Activated CD4-positive, alpha-beta T cell treated with anti-CD3 and anti-CD28 coated beads, Interleukin-2, amount 10 ng/mL, durations not matched to agents 7 days and 5 days (primary cell): ENCODE measurements at regions not wholly inside any gene's neighbourhood (a gene's known extent, or its start where the extent isn't known, plus 50 kb on each side); places are given as distances from the start of the nearest gene placed in this dataset.
"Not testable (repeated sequence)": the region's sequence is repeated elsewhere in the genome, so short reads cannot be mapped to it uniquely, and the experiment has no call there.

Source experiments
- CTCF ChIA-PET: fragments of 350-600 bp; sonication (Branson Sonifier 250); formaldehyde crosslinking; loops from one replicate; lab custom pipeline; 2021; ENCODE audit warnings: antibody characterized with exemption; lab: Charles Lee
- POLR2A ChIA-PET: fragments of 350-600 bp; sonication (Branson Sonifier 250); formaldehyde crosslinking; loops from one replicate; lab custom pipeline; 2021; ENCODE audit warnings: antibody characterized with exemption; lab: Charles Lee
- DNase-seq: peaks from one replicate; pipeline ENCODE4 v3.0.0-alpha.2; 2020
- H3K27ac Mint-ChIP-seq: one replicate; pipeline ENCODE4 v1.8.0; 2021; ENCODE audit warnings: mild to moderate bottlenecking, moderate library complexity, mixed read lengths
- H3K27me3 Mint-ChIP-seq: one replicate; pipeline ENCODE4 v1.8.0; 2021; ENCODE audit warnings: mixed read lengths
- H3K36me3 Mint-ChIP-seq: one replicate; pipeline ENCODE4 v1.8.0; 2021; ENCODE audit warnings: low read depth, mixed read lengths
- H3K4me1 Mint-ChIP-seq: one replicate; pipeline ENCODE4 v1.8.0; 2021; ENCODE audit warnings: mixed read lengths
- H3K4me3 Mint-ChIP-seq: one replicate; pipeline ENCODE4 v1.8.0; 2021; ENCODE audit warnings: mild to moderate bottlenecking, moderate library complexity, mixed read lengths
- H3K9me3 Mint-ChIP-seq: one replicate; pipeline ENCODE4 v1.8.0; 2021; ENCODE audit warnings: mixed read lengths

DNA sequence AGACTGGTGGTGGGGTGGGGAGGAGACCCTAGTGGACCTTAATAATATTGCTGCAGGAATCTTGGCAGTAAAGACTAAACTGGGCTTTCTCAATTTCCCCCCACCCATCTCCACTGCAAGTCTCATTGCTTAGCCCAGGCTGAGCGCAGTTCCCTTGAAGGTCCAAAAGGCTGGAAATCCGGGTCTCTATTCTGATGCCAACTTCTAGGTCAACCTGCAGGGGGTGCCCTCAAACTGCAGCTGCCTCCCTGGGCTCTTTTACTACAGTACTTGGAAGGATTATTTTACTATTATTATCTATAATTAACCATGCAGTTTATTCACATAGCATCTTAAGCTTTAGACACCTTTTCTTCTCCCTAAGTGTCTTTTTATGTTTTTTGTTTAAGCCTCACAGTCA, 85.4 kb upstream of the WARS2 start:
- Mint-ChIP-seq H3K36me3 (no peaks in the 10 kb centered on the region), H3K9me3 (no peaks in the 10 kb centered on the region), H3K4me1 (no peaks in the 10 kb centered on the region), H3K4me3 (no peak overlapping the region), H3K27ac (no peak overlapping the region), H3K27me3 (no peaks in the 10 kb centered on the region)
- ChIA-PET POLR2A (no interaction called here), CTCF (no interaction called here)
- DNase-seq, result no peak

DNA sequence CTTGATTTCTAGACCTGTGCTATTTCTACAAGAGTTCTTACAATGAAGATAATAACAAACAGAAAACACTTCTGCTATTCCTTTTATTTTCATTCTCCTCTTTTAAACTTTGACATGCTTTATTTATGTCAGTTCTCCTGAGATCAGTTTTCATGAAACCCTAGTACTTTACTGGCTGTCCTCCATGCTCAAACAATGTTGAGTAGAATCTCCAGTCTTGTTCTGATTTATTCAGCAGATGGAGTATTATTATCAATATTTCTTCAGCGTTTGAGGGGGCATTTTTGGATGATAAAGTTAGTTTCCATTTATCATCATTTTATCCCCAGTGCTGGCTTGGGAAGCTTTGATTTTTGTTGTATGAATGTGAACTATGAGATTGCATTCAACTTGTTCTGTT, 85.9 kb upstream of the WARS2 start:
- no peak overlapping the region for H3K27ac Mint-ChIP-seq
- H3K4me3 Mint-ChIP-seq, result no peak overlapping the region
- no peaks in the 10 kb centered on the region for H3K27me3 Mint-ChIP-seq
- no peaks in the 10 kb centered on the region for H3K36me3 Mint-ChIP-seq
- H3K4me1 Mint-ChIP-seq, result no peaks in the 10 kb centered on the region
- CTCF ChIA-PET, result no interaction called here
- no peak for DNase-seq
- POLR2A ChIA-PET, result no interaction called here
- H3K9me3 Mint-ChIP-seq, result no peaks in the 10 kb centered on the region

DNA sequence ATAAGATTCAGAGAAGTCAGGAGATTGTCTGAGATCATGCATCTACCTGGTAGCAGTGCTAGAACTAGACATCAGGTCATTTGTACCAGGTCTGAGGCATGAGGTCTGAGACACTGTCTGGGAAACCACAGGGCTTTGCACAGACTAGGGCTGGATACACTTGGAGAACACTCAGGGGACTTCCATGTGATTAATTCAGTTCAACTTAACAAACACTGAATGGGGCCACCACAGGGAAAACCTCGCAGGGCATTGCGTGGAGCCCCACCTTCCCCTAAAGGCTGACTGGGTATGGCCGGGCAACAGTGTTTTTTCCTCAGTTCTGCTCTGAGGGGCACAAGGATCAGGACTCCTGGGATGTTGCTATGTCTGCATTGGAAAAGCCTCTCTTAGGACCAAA, 86.5 kb upstream of the WARS2 start:
- POLR2A ChIA-PET, result no interaction called here
- Mint-ChIP-seq H3K27me3 (no peaks in the 10 kb centered on the region), H3K27ac (no peak overlapping the region), H3K4me3 (no peak overlapping the region), H3K9me3 (no peaks in the 10 kb centered on the region), H3K4me1 (no peaks in the 10 kb centered on the region), H3K36me3 (no peaks in the 10 kb centered on the region)
- DNase-seq, result no peak
- CTCF ChIA-PET, result no interaction called here

GRCh38 chr1:119227456-119227855, 87.0 kb upstream of the WARS2 start:
- ChIA-PET CTCF (no interaction called here), POLR2A (no interaction called here)
- no peak overlapping the region for H3K4me3 Mint-ChIP-seq
- no peaks in the 10 kb centered on the region for H3K4me1 Mint-ChIP-seq
- no peak for DNase-seq
- H3K27ac Mint-ChIP-seq, result no peak overlapping the region
- no peaks in the 10 kb centered on the region for H3K36me3 Mint-ChIP-seq
- H3K27me3 Mint-ChIP-seq, result no peaks in the 10 kb centered on the region
- H3K9me3 Mint-ChIP-seq, result no peaks in the 10 kb centered on the region

GRCh38 chr1:119228335-119229080, 88.1 kb upstream of the WARS2 start:
- Mint-ChIP-seq H3K27me3 (no peaks in the 10 kb centered on the region), H3K27ac (no peak overlapping the region), H3K4me3 (no peak overlapping the region), H3K9me3 (no peaks in the 10 kb centered on the region), H3K4me1 (no peaks in the 10 kb centered on the region), H3K36me3 (no peaks in the 10 kb centered on the region)
- ChIA-PET CTCF (no interaction called here), POLR2A (no interaction called here)
- DNase-seq, result no peak

DNA sequence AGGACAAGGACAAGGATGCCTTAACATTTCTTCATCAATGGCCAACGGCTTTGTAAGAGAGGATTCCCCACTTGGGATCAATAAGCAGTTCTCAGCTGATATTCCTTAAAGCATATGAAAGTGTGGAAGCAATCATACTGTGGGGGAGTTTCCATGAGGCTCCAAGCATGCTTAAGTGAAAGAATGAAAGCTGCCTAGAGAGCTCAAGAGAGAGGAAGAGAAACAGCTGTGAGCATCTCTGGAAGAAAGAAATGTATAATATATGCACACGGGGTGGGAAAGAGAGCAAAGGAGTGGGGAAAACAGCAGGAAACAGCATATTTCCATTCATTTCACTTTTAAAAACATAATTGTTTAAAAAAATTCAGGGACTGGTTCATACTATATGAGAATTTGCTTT, 94.7 kb upstream of the WARS2 start:
- Mint-ChIP-seq H3K4me3 (no peak overlapping the region), H3K4me1 (no peaks in the 10 kb centered on the region), H3K36me3 (no peaks in the 10 kb centered on the region), H3K27me3 (no peaks in the 10 kb centered on the region), H3K27ac (no peak overlapping the region), H3K9me3 (no peaks in the 10 kb centered on the region)
- POLR2A ChIA-PET, result no interaction called here
- DNase-seq, result no peak
- CTCF ChIA-PET, result no interaction called here

DNA sequence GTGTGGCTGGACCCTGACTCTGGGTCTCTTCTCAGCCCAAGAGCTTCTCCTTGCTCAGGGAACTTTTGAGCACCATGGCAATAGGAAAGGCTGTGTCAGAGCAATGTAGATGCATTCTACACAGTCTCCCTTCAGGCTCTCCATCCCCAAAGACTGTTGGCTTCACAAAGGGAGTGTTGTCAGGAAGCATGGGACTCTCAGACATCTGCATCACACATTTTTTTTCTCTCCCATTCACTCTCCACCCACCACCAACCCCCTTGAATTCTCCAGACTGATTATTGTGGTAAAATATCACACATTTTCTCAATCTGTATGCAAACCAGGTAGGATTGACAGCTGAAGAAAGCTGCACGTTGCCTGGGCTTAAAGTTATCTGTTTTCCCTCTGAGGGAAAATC, 105.4 kb upstream of the WARS2 start:
- H3K36me3 Mint-ChIP-seq, result no peaks in the 10 kb centered on the region
- H3K4me3 Mint-ChIP-seq, result no peak overlapping the region
- no peaks in the 10 kb centered on the region for H3K9me3 Mint-ChIP-seq
- H3K27me3 Mint-ChIP-seq, result no peaks in the 10 kb centered on the region
- H3K27ac Mint-ChIP-seq, result no peak overlapping the region
- POLR2A ChIA-PET, result no interaction called here
- no peak for DNase-seq
- CTCF ChIA-PET, result no interaction called here
- H3K4me1 Mint-ChIP-seq, result no peaks in the 10 kb centered on the region

GRCh38 chr1:119249283-119249682, 108.8 kb upstream of the WARS2 start:
- CTCF ChIA-PET, result no interaction called here
- Mint-ChIP-seq H3K36me3 (no peaks in the 10 kb centered on the region), H3K27me3 (no peaks in the 10 kb centered on the region), H3K4me3 (no peak overlapping the region), H3K27ac (no peak overlapping the region), H3K9me3 (no peaks in the 10 kb centered on the region), H3K4me1 (no peaks in the 10 kb centered on the region)
- no peak for DNase-seq
- POLR2A ChIA-PET, result no interaction called here

- H3K4me1 Mint-ChIP-seq, result no peaks in the 10 kb centered on the region
- no peaks in the 10 kb centered on the region for H3K36me3 Mint-ChIP-seq
- H3K27ac Mint-ChIP-seq, result no peak overlapping the region
- no peaks in the 10 kb centered on the region for H3K9me3 Mint-ChIP-seq
- DNase-seq, result no peak
- no peak overlapping the region for H3K4me3 Mint-ChIP-seq
- CTCF ChIA-PET, result no interaction called here
- POLR2A ChIA-PET, result no interaction called here
- H3K27me3 Mint-ChIP-seq, result no peaks in the 10 kb centered on the region
Measured at GRCh38 chr1:119250299-119250698, 109.8 kb upstream of the WARS2 start.

GRCh38 chr1:119251751-119252150, 111.3 kb upstream of the WARS2 start:
- H3K27me3 Mint-ChIP-seq, result no peaks in the 10 kb centered on the region
- H3K36me3 Mint-ChIP-seq, result no peaks in the 10 kb centered on the region
- no peak for DNase-seq
- ChIA-PET CTCF (no interaction called here), POLR2A (no interaction called here)
- no peak overlapping the region for H3K4me3 Mint-ChIP-seq
- no peak overlapping the region for H3K27ac Mint-ChIP-seq
- no peaks in the 10 kb centered on the region for H3K9me3 Mint-ChIP-seq
- no peaks in the 10 kb centered on the region for H3K4me1 Mint-ChIP-seq

- Mint-ChIP-seq H3K9me3 (no peaks in the 10 kb centered on the region), H3K4me3 (no peak overlapping the region), H3K27me3 (no peaks in the 10 kb centered on the region), H3K27ac (no peak overlapping the region), H3K4me1 (no peaks in the 10 kb centered on the region), H3K36me3 (no peaks in the 10 kb centered on the region)
- no peak for DNase-seq
- POLR2A ChIA-PET, result no interaction called here
- CTCF ChIA-PET, result no interaction called here
Measured at GRCh38 chr1:119253366-119253765, 112.9 kb upstream of the WARS2 start.

GRCh38 chr1:119254067-119254720, 113.7 kb upstream of the WARS2 start:
- no peaks in the 10 kb centered on the region for H3K4me1 Mint-ChIP-seq
- no peak for DNase-seq
- no peak overlapping the region for H3K27ac Mint-ChIP-seq
- no peak overlapping the region for H3K4me3 Mint-ChIP-seq
- POLR2A ChIA-PET, result no interaction called here
- no peaks in the 10 kb centered on the region for H3K27me3 Mint-ChIP-seq
- CTCF ChIA-PET, result no interaction called here
- H3K36me3 Mint-ChIP-seq, result no peaks in the 10 kb centered on the region
- H3K9me3 Mint-ChIP-seq, result no peaks in the 10 kb centered on the region

- H3K27ac Mint-ChIP-seq, H3K36me3 Mint-ChIP-seq, CTCF ChIA-PET, H3K27me3 Mint-ChIP-seq, POLR2A ChIA-PET, DNase-seq, H3K4me1 Mint-ChIP-seq, H3K9me3 Mint-ChIP-seq, H3K4me3 Mint-ChIP-seq: not testable (repeated sequence)
Measured at GRCh38 chr1:119256089-119256488, 112.5 kb upstream of the HAO2 start.

GRCh38 chr1:119260506-119260905, 108.1 kb upstream of the HAO2 start:
- ChIA-PET CTCF (no interaction called here), POLR2A (no interaction called here)
- Mint-ChIP-seq H3K4me3 (no peak overlapping the region), H3K27me3 (no peaks in the 10 kb centered on the region), H3K36me3 (no peaks in the 10 kb centered on the region), H3K4me1 (no peaks in the 10 kb centered on the region), H3K9me3 (no peaks in the 10 kb centered on the region), H3K27ac (no peak overlapping the region)
- no peak for DNase-seq
